Prostate gland (tissue), 2 donors: ENCODE measurements at regions not wholly inside any gene's neighbourhood (a gene's known extent, or its start where the extent isn't known, plus 50 kb on each side); places are given as distances from the start of the nearest gene placed in this dataset.

Source experiments
- CTCF ChIP-seq, 4 experiments: fragments of 200-600 bp in 2 of 4; fragments of 450-650 bp in 2 of 4; sonication (generic) in 2 of 4; IDR thresholded peaks; 1 replicate in 3 of 4; 2 replicates in 1 of 4; pipeline ENCODE4 v1.5.1; 2016 to 2019; ENCODE audit warnings: antibody characterized with exemption in 4 of 4, mild to moderate bottlenecking in 2 of 4, moderate library complexity in 2 of 4
- POLR2A ChIP-seq: fragments of 450-650 bp; IDR thresholded peaks from one replicate; pipeline ENCODE4 v1.6.1; 2016; ENCODE audit warnings: antibody characterized with exemption, mild to moderate bottlenecking

GRCh38 chr6:169852504-169853195 is 101.2 kb downstream of the ERMARD start:
- TF ChIP-seq CTCF (IDR thresholded peaks at IDR 0.05), result no peak
- no peak for TF ChIP-seq POLR2A
